Endothelial cell of umbilical vein (primary cell): ENCODE measurements at regions not wholly inside any gene's neighbourhood (a gene's known extent, or its start where the extent isn't known, plus 50 kb on each side); places are given as distances from the start of the nearest gene placed in this dataset.

ENCODE experiments used
- BruUV-seq: library from RNA; stranded (reverse); fragments of 400-500 nt; replicated peaks from 2 replicates; lab custom pipeline; 2021; lab: Mats Ljungman, UMichigan
- CTCF ChIA-PET: fragments of 300-600, 350-600 bp; sonication (Branson Sonifier 250); formaldehyde crosslinking; loops from one replicate; lab custom pipeline; 2021; ENCODE audit warnings: antibody characterized with exemption, inconsistent platforms; lab: Charles Lee
- POLR2A ChIA-PET: fragments of 300-600, 350-600 bp; sonication (Branson Sonifier 250); formaldehyde crosslinking; loops from one replicate; lab custom pipeline; 2021; ENCODE audit warnings: antibody characterized with exemption, inconsistent platforms; lab: Charles Lee
- DNase-seq: peaks from one replicate; pipeline ENCODE4 v3.0.0-alpha.2; 2011; ENCODE audit warnings: low read depth, low spot score
- FAIRE-seq: peaks from 2 replicates; lab custom pipeline; 2011; peaks lifted over from hg19 to GRCh38; lab: Jason Lieb, UNC
- H2AFZ ChIP-seq: 2 replicates; pipeline ENCODE4 v1.6.0; 2012; ENCODE audit warnings: low read depth, low read length, control low read depth, inconsistent platforms
- H3K27ac ChIP-seq: 2 replicates; pipeline ENCODE4 v1.5.1; 2011; ENCODE audit warnings: low read depth, mild to moderate bottlenecking, control low read depth, low read length, moderate library complexity; ENCODE audit not compliant: insufficient read depth
- H3K27me3 ChIP-seq, 2 experiments: 2 replicates each; pipeline versions ENCODE4 v1.6.0 to v1.6.1; 2011; ENCODE audit warnings: low read length in 2 of 2, mixed read lengths in 1 of 2; ENCODE audit not compliant: control insufficient read depth in 2 of 2, insufficient read depth in 2 of 2
- H3K36me3 ChIP-seq, 2 experiments: 2 replicates in 1 of 2; 3 replicates in 1 of 2; pipeline ENCODE4 v1.5.1; 2011; ENCODE audit warnings: low read length in 2 of 2, mild to moderate bottlenecking in 1 of 2, moderate library complexity in 1 of 2; ENCODE audit not compliant: control insufficient read depth in 2 of 2, insufficient read depth in 2 of 2; ENCODE audit errors: extremely low read depth in 1 of 2
- H3K4me1 ChIP-seq: 3 replicates; pipeline ENCODE4 v1.5.1; 2011; ENCODE audit warnings: mild to moderate bottlenecking, low read length; ENCODE audit not compliant: control insufficient read depth, insufficient read depth; ENCODE audit errors: extremely low read depth
- H3K4me2 ChIP-seq: 2 replicates; pipeline ENCODE4 v1.6.1; 2011; ENCODE audit warnings: low read length, control low read depth, mixed read lengths; ENCODE audit not compliant: insufficient read depth
- H3K4me3 ChIP-seq, 3 experiments: fragments of 200-600 bp in 1 of 3; sonication (generic), shearing (Covaris generic) in 1 of 3; replicated peaks in 1 of 3; 2 replicates each; pipeline ENCODE4 v1.5.1; 2011 to 2016; ENCODE audit warnings: control low read depth in 3 of 3, low read length in 3 of 3, mild to moderate bottlenecking in 2 of 3, inconsistent platforms in 1 of 3, low read depth in 1 of 3, moderate library complexity in 1 of 3; ENCODE audit not compliant: insufficient read depth in 1 of 3
- H3K79me2 ChIP-seq: 2 replicates; pipeline ENCODE4 v1.6.0; 2012; ENCODE audit warnings: low read length, inconsistent platforms; ENCODE audit not compliant: control insufficient read depth, insufficient read depth
- H3K9ac ChIP-seq: replicated peaks from 2 replicates; pipeline ENCODE3; 2011; ENCODE audit warnings: low read length, control low read depth; ENCODE audit not compliant: insufficient read depth; ENCODE audit errors: extremely low read depth
- H3K9me1 ChIP-seq: replicated peaks from 3 replicates; pipeline ENCODE4 v1.6.0; 2011; ENCODE audit warnings: mild to moderate bottlenecking, low read length; ENCODE audit not compliant: control insufficient read depth, insufficient read depth; ENCODE audit errors: extremely low read depth
- H3K9me3 ChIP-seq: replicated peaks from 2 replicates; pipeline ENCODE4 v1.5.1; 2012; ENCODE audit warnings: low read length, inconsistent platforms; ENCODE audit not compliant: control insufficient read depth, insufficient read depth
- H4K20me1 ChIP-seq: replicated peaks from 2 replicates; pipeline ENCODE3; 2011; ENCODE audit warnings: mild to moderate bottlenecking, low read length; ENCODE audit not compliant: control insufficient read depth, insufficient read depth; ENCODE audit errors: extremely low read depth
- CTCF ChIP-seq, 2 donors: IDR thresholded peaks; 1 replicate in 1 of 2; 2 replicates in 1 of 2; pipeline ENCODE4 v1.5.1; 2011; ENCODE audit warnings: low read length in 2 of 2, mild to moderate bottlenecking in 2 of 2, moderate library complexity in 2 of 2, control low read depth in 1 of 2, inconsistent platforms in 1 of 2, low read depth in 1 of 2; ENCODE audit not compliant: insufficient read depth in 1 of 2; ENCODE audit errors: extremely low read depth in 1 of 2
- EZH2 ChIP-seq: IDR thresholded peaks from 2 replicates; pipeline ENCODE4 v1.6.1; 2012; ENCODE audit warnings: borderline replicate concordance, low read depth, mild to moderate bottlenecking, moderate library complexity, low read length, inconsistent platforms; ENCODE audit not compliant: severe bottlenecking
- FOS ChIP-seq: IDR thresholded peaks from 2 replicates; pipeline ENCODE4 v1.6.1; 2011; ENCODE audit warnings: mild to moderate bottlenecking, low read length, moderate library complexity, borderline replicate concordance; ENCODE audit not compliant: insufficient read depth
- GATA2 ChIP-seq: IDR thresholded peaks from 2 replicates; pipeline ENCODE4 v1.7.0; 2011; ENCODE audit warnings: low read depth, mild to moderate bottlenecking, moderate library complexity, mixed read lengths, low read length; ENCODE audit not compliant: insufficient read length, insufficient read depth
- JUN ChIP-seq: IDR thresholded peaks from 2 replicates; pipeline ENCODE4 v1.6.1; 2011; ENCODE audit warnings: borderline replicate concordance, low read depth; ENCODE audit not compliant: insufficient read length, insufficient read depth
- MAX ChIP-seq: IDR thresholded peaks from 2 replicates; pipeline ENCODE4 v1.6.1; 2011; ENCODE audit not compliant: insufficient read depth, insufficient read length
- MYC ChIP-seq: IDR thresholded peaks from one replicate; pipeline ENCODE4 v1.6.1; 2011; ENCODE audit warnings: mild to moderate bottlenecking, low read depth, low read length
- POLR2A ChIP-seq: IDR thresholded peaks from 2 replicates; pipeline ENCODE4 v1.6.1; 2012; ENCODE audit warnings: low read depth, mild to moderate bottlenecking, control low read depth, low read length
- POLR2AphosphoS5 ChIP-seq: IDR thresholded peaks from 2 replicates; pipeline ENCODE4 v1.6.1; 2012; ENCODE audit warnings: low read depth, mild to moderate bottlenecking, control low read depth, low read length, moderate library complexity; ENCODE audit not compliant: insufficient read depth
- dilution Hi-C: fragments of 300-500 bp; cut with MboI; formaldehyde crosslinking; loops from one replicate; pipeline ENCODE4 v1.15.0; 2019; ENCODE audit warnings: low sequenced_read_pairs; ENCODE audit not compliant: extremely low pct_ligation_motif_present
- intact Hi-C: fragments of 100-400 bp; cut with micrococcal nuclease; formaldehyde crosslinking; loops from one replicate; pipeline ENCODE4 v1.10.0; 2022

GRCh38 chr5:133780619-133781280, 168.4 kb upstream of the FSTL4 start:
- no peaks in the 10 kb centered on the region for H3K4me1 ChIP-seq
- CTCF ChIA-PET: no interaction called here
- H3K79me2 ChIP-seq: no peaks in the 10 kb centered on the region
- H3K27ac ChIP-seq: no peak overlapping the region
- H3K9me1 ChIP-seq: no peaks in the 10 kb centered on the region
- intact Hi-C loops: no loop called here
- H4K20me1 ChIP-seq: no peaks in the 10 kb centered on the region
- dilution Hi-C loops: no loop called here
- H3K36me3 ChIP-seq: no peaks in the 10 kb centered on the region
- TF ChIP-seq MAX (no peak), CTCF (IDR thresholded peaks at IDR 0.05; ENCODE audit: extremely low read depth in 1 of 2, insufficient read depth in 1 of 2, low read depth in 1 of 2, low read length in 2 of 2) (no peak), POLR2AphosphoS5 (no peak), POLR2A (no peak), EZH2 (no peak), FOS (no peak), GATA2 (no peak), MYC (no peak), JUN (no peak)
- POLR2A ChIA-PET: interaction anchor here (0.6 kb wide), 1 partner anchor 27 kb away, joined by 5 read pairs; no protein-coding TSS in a partner anchor
- no peak overlapping the region for H2AFZ ChIP-seq
- DNase-seq (no peak), FAIRE-seq (no peak)
- H3K27me3 ChIP-seq: no peaks in the 10 kb centered on the region
- no peak overlapping the region for H3K4me3 ChIP-seq
- H3K4me2 ChIP-seq: no peak overlapping the region
- no peaks in the 10 kb centered on the region for H3K9me3 ChIP-seq
- H3K9ac ChIP-seq: no peak overlapping the region
- no TSS peak for BruUV-seq
